Left lung (tissue), 4 donors: ENCODE measurements at regions not wholly inside any gene's neighbourhood (a gene's known extent, or its start where the extent isn't known, plus 50 kb on each side); places are given as distances from the start of the nearest gene placed in this dataset.
A peak's percentile ranks its signal among the peaks of the same experiment; 100 is the strongest.
"Not testable (repeated sequence)": the region's sequence is repeated elsewhere in the genome, so short reads cannot be mapped to it uniquely, and the experiment has no call there.

Source experiments
- ATAC-seq: fragments of 200-7000 bp; cut with Tn5 transposase; one replicate; pipeline ENCODE4 v1.9.1; 2020; ENCODE audit warnings: moderate library complexity
- DNase-seq, 4 donors: peaks; one replicate each; pipeline ENCODE4 v3.0.0-alpha.2; 2013 to 2020
- H3K27ac ChIP-seq, 2 donors: fragments of 200-600 bp; sonication (generic) in 1 of 2; one replicate each; pipeline versions ENCODE4 v1.5.0 to v1.8.0; 2020 to 2021
- H3K27me3 ChIP-seq, 2 donors: fragments of 200-600 bp; sonication (generic) in 1 of 2; one replicate each; pipeline versions ENCODE4 v1.5.0 to v1.8.0; 2020 to 2021
- H3K36me3 ChIP-seq, 2 donors: fragments of 200-600 bp; sonication (generic) in 1 of 2; one replicate each; pipeline versions ENCODE4 v1.5.0 to v1.8.0; 2020 to 2021
- H3K4me1 ChIP-seq, 2 donors: fragments of 200-600 bp; one replicate each; pipeline ENCODE4 v1.8.0; 2021
- H3K4me3 ChIP-seq, 2 donors: fragments of 200-600 bp; sonication (generic) in 1 of 2; one replicate each; pipeline versions ENCODE4 v1.5.0 to v1.8.0; 2020 to 2021; ENCODE audit warnings: mild to moderate bottlenecking in 1 of 2
- H3K9me3 ChIP-seq, 2 donors: fragments of 200-600 bp; sonication (generic) in 1 of 2; one replicate each; pipeline versions ENCODE4 v1.5.0 to v1.8.0; 2020 to 2021
- CTCF ChIP-seq, 2 donors: fragments of 200-600 bp; sonication (generic) in 1 of 2; IDR thresholded peaks; one replicate each; pipeline versions ENCODE4 v1.5.0 to v1.8.0; 2021; ENCODE audit warnings: antibody characterized with exemption in 2 of 2
- intact Hi-C, 2 donors: fragments of 100-400 bp; cut with DNase I; formaldehyde crosslinking; loops; one replicate each; pipeline versions ENCODE4 v1.11.2 to v1.14.2; 2022
- donor health status: DM: no; HTN: yes; CAD: no.
- donor health status: DM: no; HTN: no; CAD: no.

GRCh38 chr2:67579216-67579615, 182.1 kb downstream of the ETAA1 start:
- intact Hi-C loops: no loop called here
- H3K4me3 ChIP-seq: no peak overlapping the region
- DNase-seq (peak in 2 of 4 donors; percentile 67 to 71), ATAC-seq (peak; percentile 62)
- no peak for TF ChIP-seq CTCF (IDR thresholded peaks at IDR 0.05)
- H3K9me3 ChIP-seq: peaks cover 0 to 28% of the 10 kb centered on the region in 2 donors
- H3K27me3 ChIP-seq: no peaks in the 10 kb centered on the region
- peak overlapping the region in 1 of 2 donors; percentile 42 for H3K27ac ChIP-seq
- H3K36me3 ChIP-seq: no peaks in the 10 kb centered on the region
- H3K4me1 ChIP-seq: no peaks in the 10 kb centered on the region

DNA sequence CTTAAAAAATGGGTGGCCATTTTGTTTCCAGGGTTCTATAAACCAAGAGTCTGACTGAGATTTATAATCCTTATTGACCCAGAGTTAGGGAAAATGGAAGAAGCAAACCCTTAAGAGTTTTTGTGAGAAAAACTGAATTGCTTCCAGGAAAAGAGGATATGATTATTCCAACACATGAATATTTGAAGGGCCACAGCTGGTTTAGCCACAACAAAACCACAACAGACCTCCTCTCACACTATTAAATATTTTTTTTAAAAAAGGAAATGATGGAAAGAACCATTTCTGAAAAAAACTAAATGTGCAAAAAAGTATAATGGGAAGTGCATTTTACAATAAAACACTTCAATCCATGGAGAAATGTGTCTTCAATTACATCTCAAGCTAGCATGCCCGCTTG, 182.7 kb downstream of the ETAA1 start:
- no peaks in the 10 kb centered on the region for H3K27me3 ChIP-seq
- H3K9me3 ChIP-seq: peaks cover 0 to 34% of the 10 kb centered on the region in 2 donors
- peak in 1 of 4 donors; percentile 29 for DNase-seq
- TF ChIP-seq CTCF (IDR thresholded peaks at IDR 0.05): no peak
- H3K36me3 ChIP-seq: no peaks in the 10 kb centered on the region
- peak; percentile 33 for ATAC-seq
- no peaks in the 10 kb centered on the region for H3K4me1 ChIP-seq
- no peak overlapping the region for H3K4me3 ChIP-seq
- H3K27ac ChIP-seq: peak overlapping the region in 1 of 2 donors; percentile 42
- intact Hi-C loops: no loop called here

DNA sequence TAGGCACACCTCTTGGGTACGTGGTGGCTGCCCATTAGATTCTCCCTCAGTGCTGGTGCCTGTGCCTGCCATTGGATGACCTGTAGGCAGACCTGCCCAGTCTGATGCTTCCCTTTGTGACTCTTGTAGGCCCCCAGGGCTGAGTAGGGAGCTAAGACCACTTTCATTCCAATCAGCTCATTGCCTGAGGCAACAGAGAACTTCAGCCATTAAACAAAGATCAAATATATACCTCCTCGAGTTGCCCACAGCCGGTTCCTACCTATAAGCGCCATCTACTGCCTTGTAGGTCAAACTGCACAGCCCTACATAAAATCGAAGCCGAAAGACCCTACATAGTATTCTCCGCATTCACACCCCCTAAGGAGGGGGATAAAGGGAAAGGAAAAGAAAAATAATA, 184.6 kb downstream of the ETAA1 start:
- no peak overlapping the region for H3K4me3 ChIP-seq
- ATAC-seq (no peak), DNase-seq (no peak)
- H3K9me3 ChIP-seq: peaks cover 0 to 52% of the 10 kb centered on the region in 2 donors
- no peaks in the 10 kb centered on the region for H3K4me1 ChIP-seq
- no peaks in the 10 kb centered on the region for H3K36me3 ChIP-seq
- H3K27me3 ChIP-seq: no peaks in the 10 kb centered on the region
- H3K27ac ChIP-seq: no peak overlapping the region
- no peak for TF ChIP-seq CTCF (IDR thresholded peaks at IDR 0.05)
- intact Hi-C loops: no loop called here

DNA sequence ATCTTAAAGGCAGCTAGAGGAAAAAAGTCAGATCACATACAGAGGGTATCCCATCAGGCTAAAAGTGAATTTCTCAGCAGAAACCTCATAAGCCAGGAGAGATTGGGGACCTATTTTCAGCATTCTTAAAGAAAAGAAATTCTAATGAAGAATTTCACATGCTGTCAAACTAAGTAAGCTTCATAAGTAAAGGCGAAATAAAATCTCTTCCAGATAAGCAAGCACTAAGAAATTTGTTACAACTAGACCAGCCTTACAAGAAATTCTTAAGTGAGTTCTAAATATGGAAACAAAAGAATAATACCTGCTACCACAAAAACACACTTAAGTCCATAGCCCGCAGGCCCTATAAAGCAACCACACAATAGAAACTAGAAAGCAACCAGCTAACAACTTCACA, 186.1 kb downstream of the ETAA1 start:
- Histone ChIP-seq H3K9me3 (peaks cover 0 to 52% of the 10 kb centered on the region in 2 donors), H3K4me3 (no peak overlapping the region), H3K4me1 (no peaks in the 10 kb centered on the region), H3K27ac (no peak overlapping the region), H3K27me3 (no peaks in the 10 kb centered on the region), H3K36me3 (no peaks in the 10 kb centered on the region)
- intact Hi-C loops: no loop called here
- ATAC-seq (no peak), DNase-seq (no peak)
- no peak for TF ChIP-seq CTCF (IDR thresholded peaks at IDR 0.05)

GRCh38 chr2:67585400-67585799, 188.3 kb downstream of the ETAA1 start:
- peaks cover 0 to 58% of the 10 kb centered on the region in 2 donors for H3K9me3 ChIP-seq
- intact Hi-C loops: no loop called here
- no peaks in the 10 kb centered on the region for H3K27me3 ChIP-seq
- no peaks in the 10 kb centered on the region for H3K36me3 ChIP-seq
- no peak overlapping the region for H3K27ac ChIP-seq
- ATAC-seq: no peak
- H3K4me3 ChIP-seq: no peak overlapping the region
- H3K4me1 ChIP-seq: no peaks in the 10 kb centered on the region
- no peak for DNase-seq
- no peak for TF ChIP-seq CTCF (IDR thresholded peaks at IDR 0.05)

- H3K4me3 ChIP-seq, H3K27me3 ChIP-seq, DNase-seq, ATAC-seq, H3K4me1 ChIP-seq, intact Hi-C loops, H3K36me3 ChIP-seq, H3K27ac ChIP-seq: not testable (repeated sequence)
- H3K9me3 ChIP-seq: peaks cover 0 to 43% of the 10 kb centered on the region in 2 donors
Observed at GRCh38 chr2:67589121-67589520, 192.0 kb downstream of the ETAA1 start.

GRCh38 chr2:67594522-67594921, 197.4 kb downstream of the ETAA1 start:
- H3K4me3 ChIP-seq, H3K27me3 ChIP-seq, DNase-seq, ATAC-seq, intact Hi-C loops, H3K36me3 ChIP-seq, H3K4me1 ChIP-seq, H3K27ac ChIP-seq: not testable (repeated sequence)
- peaks cover 0 to 21% of the 10 kb centered on the region in 2 donors for H3K9me3 ChIP-seq
